HUDEP-2 (cell line): ENCODE measurements at regions not wholly inside any gene's neighbourhood (a gene's known extent, or its start where the extent isn't known, plus 50 kb on each side); places are given as distances from the start of the nearest gene placed in this dataset.

Experiments used
- DNase-seq, 76 experiments: peaks; one replicate each; lab custom pipeline; 2025; ENCODE audit not compliant: unreplicated experiment in 76 of 76; lab: John Stamatoyannopoulos, UW

DNA sequence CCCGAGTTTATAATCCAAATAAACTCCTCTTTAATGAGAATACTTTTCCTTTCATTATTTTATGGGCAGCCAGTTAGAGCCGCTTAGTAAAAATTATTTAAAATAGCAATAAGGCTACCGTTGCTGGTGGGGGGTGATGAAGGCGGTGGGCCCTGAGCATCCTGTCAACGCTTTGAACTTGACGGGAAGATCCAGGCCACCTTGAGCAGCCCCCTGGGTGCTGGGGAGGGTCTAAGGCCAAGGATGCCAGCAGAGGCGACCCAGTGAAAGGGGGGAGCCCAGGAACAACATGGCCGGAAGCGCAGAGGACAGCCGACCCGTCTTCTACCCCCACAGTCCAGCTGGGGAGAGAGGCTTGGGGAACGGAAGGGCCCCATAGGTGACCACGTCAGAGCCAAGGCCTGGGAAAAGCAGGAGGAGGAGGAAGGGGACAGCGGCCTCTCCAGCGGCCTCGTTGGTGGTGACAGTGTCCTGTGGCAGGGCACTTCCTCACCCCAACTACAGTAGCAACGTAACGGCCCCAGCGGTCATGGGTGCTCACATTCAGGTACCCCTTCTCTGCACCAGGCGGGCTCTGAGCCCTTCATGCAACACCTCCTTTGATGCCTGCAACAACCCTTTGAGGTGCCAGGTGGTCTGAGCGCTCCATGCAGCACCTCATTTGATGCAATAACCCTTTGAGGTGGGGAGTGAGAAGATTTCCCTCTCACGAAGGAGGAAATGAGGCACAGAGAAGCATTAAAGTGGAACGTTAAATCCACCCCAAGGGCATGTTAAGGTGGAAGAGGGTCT is 695.3 kb downstream of the TBC1D22A start:
- no peak for DNase-seq

DNA sequence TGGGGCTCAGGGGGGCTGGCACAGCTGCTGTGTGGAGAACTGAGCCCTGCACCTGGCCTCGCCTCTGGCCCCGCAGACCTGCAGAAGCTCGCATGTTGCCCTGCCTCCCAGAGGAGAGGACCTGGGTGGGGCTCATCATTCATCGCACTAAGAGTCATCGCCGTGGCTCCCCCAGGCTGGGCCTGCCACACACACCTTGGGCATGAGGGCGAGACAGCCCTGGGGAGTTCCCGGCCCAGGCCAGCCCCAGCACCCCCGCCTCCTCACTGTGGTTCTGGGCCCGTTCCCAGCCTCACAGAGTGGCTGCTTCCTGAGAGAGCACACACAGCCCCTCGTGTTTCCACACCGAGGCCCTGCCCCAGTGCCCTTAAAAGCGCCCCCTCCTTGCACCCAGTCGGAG is 694.6 kb downstream of the TBC1D22A start:
- DNase-seq, result no peak

GRCh38 chr22:47456031-47456430 is 693.6 kb downstream of the TBC1D22A start:
- DNase-seq, result no peak

GRCh38 chr22:47453049-47453448 is 690.6 kb downstream of the TBC1D22A start:
- DNase-seq, result no peak

DNA sequence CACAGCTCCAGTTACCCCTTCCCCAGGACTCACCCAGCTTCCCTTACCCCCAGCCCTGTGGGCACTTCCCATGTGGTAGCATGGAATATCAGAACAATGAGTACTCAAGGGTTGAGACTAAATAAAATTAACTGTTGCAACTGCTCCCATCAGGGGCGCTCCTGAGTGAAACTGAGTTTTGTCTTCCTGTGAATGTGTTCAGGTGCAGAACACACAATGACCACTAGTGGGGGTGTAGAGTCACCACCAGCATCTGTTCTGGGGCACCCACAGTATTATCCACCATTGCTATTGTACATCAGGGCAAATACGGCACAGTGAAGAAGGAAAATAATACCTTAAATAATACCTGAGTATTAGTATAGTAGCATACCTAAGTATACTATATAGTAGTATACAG is 689.7 kb downstream of the TBC1D22A start:
- DNase-seq, result peak in 55 of 76 experiments; percentile 3 to 67 (median 28)

DNA sequence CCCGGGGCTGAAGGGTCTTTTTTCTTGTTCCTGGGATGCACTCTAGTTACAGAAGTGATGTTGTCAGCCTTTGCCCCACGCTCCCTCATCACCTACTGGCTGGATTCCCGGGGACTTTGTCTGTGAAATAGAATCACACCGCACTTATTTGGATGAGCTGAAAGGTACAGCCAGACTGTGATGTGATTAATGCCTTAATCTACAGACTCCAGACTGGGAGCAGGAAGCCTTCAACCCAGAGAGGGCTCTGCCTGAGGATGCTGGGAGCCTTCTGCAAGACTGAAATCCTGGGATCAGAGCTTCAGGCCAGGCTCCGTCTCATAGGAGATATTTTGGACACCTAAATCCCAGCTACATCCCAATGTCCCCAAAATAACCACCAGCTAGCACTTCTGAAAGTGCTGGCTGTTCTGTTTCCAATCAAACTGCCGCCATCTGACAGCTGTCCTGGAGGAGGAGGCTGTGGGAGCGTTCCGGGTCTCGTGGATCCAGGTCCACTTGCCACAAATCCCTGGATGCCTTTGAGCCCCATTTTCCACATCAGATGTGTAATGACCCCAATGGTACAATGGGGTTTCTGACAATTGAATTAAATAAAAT is 688.5 kb downstream of the TBC1D22A start:
- DNase-seq, result no peak

- no peak for DNase-seq
These were observed 687.2 kb downstream of the TBC1D22A start for GRCh38 chr22:47449508-47450270.

DNA sequence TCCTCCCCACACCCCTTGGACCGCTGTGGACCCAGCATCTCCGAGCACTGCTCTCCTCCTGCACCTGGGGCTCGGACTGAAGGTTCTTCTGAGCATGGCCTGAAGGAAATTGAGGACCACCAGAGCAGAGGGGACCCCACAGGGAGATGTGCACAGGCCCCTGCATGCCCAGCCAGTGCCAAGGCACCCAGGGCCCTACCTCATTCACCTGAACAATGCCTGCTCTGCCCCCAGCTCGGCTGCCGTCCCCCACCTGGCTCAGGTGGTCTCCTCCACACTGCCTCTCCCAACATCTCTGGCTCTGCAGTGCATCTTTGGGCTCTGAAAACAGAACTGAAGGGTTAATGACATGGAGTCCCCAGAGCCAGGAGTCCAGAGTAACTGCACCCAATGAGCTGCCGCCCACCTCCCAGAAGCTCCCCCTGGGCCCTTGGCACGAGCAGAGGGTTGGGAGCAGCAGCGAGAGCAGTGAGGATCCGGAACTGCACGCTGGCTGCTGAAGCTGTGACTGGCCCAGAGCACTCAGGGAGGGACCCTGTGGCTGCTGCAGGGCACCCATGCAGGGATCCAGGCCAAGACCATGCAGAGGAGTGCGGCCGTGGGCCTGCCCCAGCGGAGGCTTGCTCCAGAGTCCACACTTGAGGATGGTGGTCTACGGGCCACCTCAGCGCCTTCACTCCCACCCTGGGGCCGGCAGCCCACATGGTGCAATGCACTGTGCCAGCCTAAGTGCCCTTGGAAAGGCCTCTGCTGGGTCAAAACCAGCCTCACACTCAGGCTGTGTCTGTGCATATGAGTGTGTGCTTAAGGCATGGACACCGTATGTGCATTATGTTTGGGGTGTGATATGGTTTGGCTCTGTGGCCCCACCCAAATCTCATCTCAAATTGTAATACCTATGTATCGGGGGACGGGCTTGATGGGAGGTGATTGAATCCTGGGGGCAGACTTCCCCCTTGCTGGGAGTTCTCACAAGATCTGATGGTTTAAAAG is 686.1 kb downstream of the TBC1D22A start:
- no peak for DNase-seq

DNA sequence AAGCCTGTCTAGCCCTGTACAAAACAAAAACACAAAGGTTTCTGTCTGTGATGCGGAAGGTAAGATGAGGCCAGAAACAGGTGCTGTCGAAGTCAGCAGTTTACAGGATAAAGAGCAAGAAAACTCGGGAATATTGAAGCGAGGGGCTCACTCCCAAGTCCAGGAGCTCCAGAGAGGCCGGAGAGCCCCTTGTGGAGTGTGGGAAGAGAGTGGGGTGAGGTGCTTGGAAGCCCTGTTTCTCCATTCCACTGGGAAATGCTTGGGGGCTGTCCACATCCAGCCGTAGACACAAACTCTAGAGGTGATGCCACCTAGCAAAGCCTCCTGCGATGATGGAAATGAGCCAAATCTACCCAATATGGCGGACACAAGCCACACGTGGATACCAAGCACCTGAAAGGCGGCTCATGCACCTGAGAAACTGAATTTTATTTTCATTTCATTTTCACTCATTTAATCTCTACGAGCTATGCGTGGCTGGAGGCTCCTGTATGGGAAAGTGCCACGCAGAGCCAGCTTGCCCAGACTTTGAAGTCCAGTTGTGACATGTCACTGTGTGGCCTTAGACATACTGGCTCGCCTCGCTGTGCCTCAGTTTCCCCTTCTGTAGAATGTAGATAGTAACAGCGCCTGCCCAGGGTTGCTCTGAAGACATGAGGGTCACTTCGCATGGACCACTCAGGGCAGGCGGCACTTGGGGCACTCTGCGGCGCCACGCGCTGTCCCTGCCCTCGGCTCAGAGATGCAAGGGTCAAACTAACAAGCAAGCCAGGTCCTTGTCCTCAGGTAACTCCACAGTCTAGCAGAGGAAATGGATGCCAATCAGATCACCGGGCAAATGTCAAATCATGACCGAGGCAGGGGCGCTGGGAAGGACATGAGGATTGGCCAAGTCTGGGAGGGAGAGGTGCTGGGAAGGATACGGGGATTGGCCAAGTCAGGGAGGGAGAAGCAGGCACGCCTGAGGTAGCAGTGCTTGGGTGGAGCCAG is 684.7 kb downstream of the TBC1D22A start:
- no peak for DNase-seq

- DNase-seq, result no peak
These were observed 683.9 kb downstream of the TBC1D22A start for GRCh38 chr22:47446331-47446730.

- no peak for DNase-seq
These were observed 683.4 kb downstream of the TBC1D22A start for GRCh38 chr22:47445716-47446290.

DNA sequence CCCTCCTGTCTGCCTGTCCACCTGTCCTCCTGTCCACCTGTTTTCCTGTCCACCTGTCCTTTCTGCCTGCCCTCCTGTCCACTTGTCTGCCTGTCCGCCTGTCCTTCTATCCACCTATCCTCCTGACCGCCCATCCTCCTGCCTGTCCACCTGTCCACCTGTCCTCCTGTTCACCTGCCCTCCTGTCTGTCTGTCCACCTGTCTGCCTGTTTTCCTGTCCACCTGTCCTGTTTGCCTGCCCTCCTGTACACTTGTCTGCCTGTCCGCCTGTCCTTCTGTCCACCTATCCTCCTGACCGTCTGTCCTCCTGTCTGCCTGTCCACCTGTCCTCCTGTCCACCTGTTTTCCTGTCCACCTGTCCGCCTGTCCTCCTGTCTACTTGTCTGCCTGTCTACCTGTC is 682.8 kb downstream of the TBC1D22A start:
- no peak for DNase-seq

GRCh38 chr22:47444746-47445065 is 682.3 kb downstream of the TBC1D22A start:
- DNase-seq, result no peak

DNA sequence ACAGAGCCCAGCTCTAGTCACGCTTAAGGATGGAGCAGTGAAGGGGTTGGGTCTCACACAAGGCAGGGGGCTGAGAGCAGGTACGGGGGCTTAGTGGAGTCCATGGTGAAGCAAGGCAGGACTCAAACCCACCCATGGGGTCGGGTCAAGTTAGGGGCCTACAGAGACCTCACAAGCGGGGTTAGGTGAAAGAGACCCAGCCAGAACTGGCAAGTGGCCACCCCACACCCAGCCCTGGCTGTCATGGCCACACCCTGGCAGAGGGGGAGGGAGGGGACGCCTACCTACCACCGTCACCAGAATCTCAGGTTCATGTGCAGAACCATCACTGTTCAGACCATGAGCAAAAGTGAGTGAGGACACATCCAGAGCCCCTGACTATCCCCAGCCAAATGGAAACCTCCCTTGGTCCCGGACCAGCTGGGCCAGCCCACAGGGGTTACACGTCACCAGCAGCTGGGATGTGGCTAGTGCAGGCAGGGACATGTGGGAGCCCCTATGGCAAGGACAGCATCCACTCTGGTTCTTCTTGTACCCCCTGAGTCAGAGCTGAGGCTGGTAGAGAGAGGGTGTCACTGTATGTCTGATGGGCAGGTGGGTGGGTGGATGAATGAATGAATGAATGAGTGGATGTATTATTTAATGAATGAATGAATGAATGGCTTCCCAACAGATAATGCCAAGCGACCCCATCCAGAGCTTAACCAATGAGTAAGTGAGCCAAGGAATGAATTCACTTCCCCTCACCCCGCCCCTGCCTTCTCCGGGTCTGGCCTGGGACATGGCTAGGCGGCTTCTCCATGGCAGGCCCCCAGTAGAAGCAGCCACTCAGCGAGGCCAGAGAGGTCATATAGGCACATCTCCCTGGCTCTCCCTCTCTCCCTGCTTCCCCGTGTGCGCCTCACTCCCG is 681.6 kb downstream of the TBC1D22A start:
- DNase-seq, result no peak

DNA sequence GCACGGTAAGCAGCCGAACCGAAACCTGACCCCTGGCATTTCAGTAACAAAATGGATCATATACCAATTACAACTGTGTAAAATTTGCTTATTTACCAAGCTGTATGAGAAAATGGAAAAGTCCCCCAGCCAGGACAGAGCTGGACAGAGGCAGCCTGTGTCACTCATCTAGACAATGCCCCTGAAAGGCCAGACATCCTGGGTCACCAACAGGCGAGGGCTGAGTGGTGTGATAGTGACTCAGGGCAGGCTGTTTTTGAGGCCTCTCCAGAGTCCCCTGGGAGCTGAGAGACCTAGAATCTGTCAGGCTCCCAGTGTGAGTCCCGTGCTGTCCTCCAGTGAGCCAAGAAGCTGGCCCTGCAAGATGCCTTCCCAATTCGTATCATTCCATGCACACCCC is 680.4 kb downstream of the TBC1D22A start:
- DNase-seq, result no peak

- DNase-seq, result no peak
These were observed 677.3 kb downstream of the TBC1D22A start for GRCh38 chr22:47439643-47440265.

GRCh38 chr22:47437636-47438035 is 675.2 kb downstream of the TBC1D22A start:
- no peak for DNase-seq

GRCh38 chr22:47437110-47437509 is 674.7 kb downstream of the TBC1D22A start:
- no peak for DNase-seq
